PC-3 (cell line): ENCODE measurements at regions not wholly inside any gene's neighbourhood (a gene's known extent, or its start where the extent isn't known, plus 50 kb on each side); places are given as distances from the start of the nearest gene placed in this dataset.

ENCODE experiments used
- ATAC-seq: fragments of 200-7000 bp; cut with Tn5 transposase; 2 replicates; pipeline ENCODE4 v1.9.1; 2020; ENCODE audit warnings: mild to moderate bottlenecking, moderate library complexity
- BruUV-seq: library from RNA; stranded (reverse); fragments of 400-500 nt; replicated peaks from 2 replicates; lab custom pipeline; 2021; lab: Mats Ljungman, UMichigan
- CTCF ChIA-PET: fragments of 300-600 bp; sonication (Branson Sonifier 250); formaldehyde crosslinking; loops from one replicate; lab custom pipeline; 2022; ENCODE audit warnings: antibody characterized with exemption; lab: Charles Lee
- POLR2A ChIA-PET: fragments of 300-600 bp; sonication (Branson Sonifier 250); formaldehyde crosslinking; loops from one replicate; lab custom pipeline; 2022; ENCODE audit warnings: antibody characterized with exemption; ENCODE audit not compliant: unreplicated experiment; lab: Charles Lee
- DNase-seq: peaks from one replicate; pipeline ENCODE4 v3.0.0-alpha.2; 2015
- H2AFZ ChIP-seq: fragments of 300-600 bp; sonication (generic); 2 replicates; pipeline ENCODE4 v1.6.0; 2016; ENCODE audit warnings: antibody characterized with exemption, low read length
- H3F3A ChIP-seq: fragments of 300-600 bp; sonication (generic); one replicate; pipeline ENCODE4 v1.6.0; 2017; ENCODE audit warnings: antibody characterized with exemption, low read length, control low read depth, mild to moderate bottlenecking; ENCODE audit not compliant: unreplicated experiment
- H3K27ac ChIP-seq: fragments of 300-600 bp; sonication (generic); 2 replicates; pipeline ENCODE4 v1.5.1; 2016; ENCODE audit warnings: mild to moderate bottlenecking, low read length
- H3K27me3 ChIP-seq: fragments of 300-600 bp; sonication (generic); 2 replicates; pipeline ENCODE4 v1.6.1; 2016; ENCODE audit warnings: low read length, mixed read lengths
- H3K36me3 ChIP-seq: fragments of 300-600 bp; sonication (generic); 2 replicates; pipeline ENCODE4 v1.6.1; 2016; ENCODE audit warnings: low read depth, mixed run types, low read length, mixed read lengths
- H3K4me1 ChIP-seq: fragments of 300-600 bp; sonication (generic); 2 replicates; pipeline ENCODE4 v1.5.1; 2016; ENCODE audit warnings: low read length; ENCODE audit not compliant: insufficient read depth
- H3K4me2 ChIP-seq: fragments of 300-600 bp; sonication (generic); 2 replicates; pipeline ENCODE4 v1.6.0; 2016; ENCODE audit warnings: low read length
- H3K4me3 ChIP-seq: fragments of 300-600 bp; sonication (generic); 2 replicates; pipeline ENCODE4 v1.5.1; 2016; ENCODE audit warnings: mild to moderate bottlenecking, low read length, mixed read lengths
- H3K79me2 ChIP-seq: fragments of 300-600 bp; sonication (generic); 2 replicates; pipeline ENCODE4 v1.6.1; 2017; ENCODE audit warnings: low read length, mixed read lengths
- H3K9ac ChIP-seq: fragments of 300-600 bp; sonication (generic); 2 replicates; pipeline ENCODE4 v1.6.0; 2016; ENCODE audit warnings: mild to moderate bottlenecking, low read length
- H3K9me2 ChIP-seq: fragments of 300-600 bp; sonication (generic); replicated peaks from 2 replicates; pipeline ENCODE4 v1.6.1; 2016; ENCODE audit warnings: mixed run types, low read length, mixed read lengths
- H3K9me3 ChIP-seq: fragments of 300-600 bp; sonication (generic); 2 replicates; pipeline ENCODE4 v1.6.1; 2016; ENCODE audit warnings: low read length, mixed read lengths
- H4K20me1 ChIP-seq: fragments of 300-600 bp; sonication (generic); 2 replicates; pipeline ENCODE4 v1.6.1; 2016; ENCODE audit warnings: low read length, mixed read lengths
- EZH2 ChIP-seq: fragments of 300-600 bp; sonication (generic); IDR thresholded peaks from one replicate; pipeline ENCODE4 v1.6.1; 2017; ENCODE audit warnings: antibody characterized with exemption, mild to moderate bottlenecking, low read length; ENCODE audit not compliant: unreplicated experiment
- EZH2phosphoT487 ChIP-seq: fragments of 300-600 bp; sonication (generic); IDR thresholded peaks from 2 replicates; pipeline ENCODE4 v1.6.1; 2018; ENCODE audit warnings: mild to moderate bottlenecking, antibody characterized with exemption, low read length, borderline replicate concordance
- intact Hi-C: fragments of 100-400 bp; cut with micrococcal nuclease; formaldehyde crosslinking; loops from 2 replicates; pipeline ENCODE4 v1.9.0; 2023
- TF ChIP-seq, protein P1 (sequence below): fragments of 300-600 bp; sonication (generic); conservative IDR thresholded peaks from 2 replicates; pipeline ENCODE4 v1.5.1; 2017; ENCODE audit warnings: antibody characterized with exemption, low read depth, mild to moderate bottlenecking, low read length

DNA sequence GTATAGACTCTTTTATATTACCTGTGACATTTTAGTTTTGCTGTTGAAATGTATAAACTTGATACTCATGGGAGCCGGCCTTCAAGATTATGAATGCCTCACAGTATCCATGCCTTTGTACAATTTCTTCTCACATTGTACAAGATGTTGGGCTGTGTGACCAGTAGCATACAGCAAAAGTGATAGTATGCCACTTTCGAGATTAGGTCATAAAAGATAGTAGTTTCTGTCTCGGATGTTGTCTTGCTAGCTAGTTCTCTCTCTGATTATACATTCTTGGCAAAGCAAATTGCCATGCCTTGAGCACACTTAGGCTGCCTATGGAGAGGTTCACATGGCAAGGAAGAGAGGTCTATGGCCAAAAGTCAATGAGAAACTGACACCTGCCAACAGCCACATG is 1309.8 kb upstream of the CDH8 start:
- ATAC-seq, result no peak
- Histone ChIP-seq H3K9me3 (no peaks in the 10 kb centered on the region), H3F3A (no peaks in the 10 kb centered on the region), H3K4me3 (no peak overlapping the region), H3K27ac (no peak overlapping the region), H3K27me3 (no peaks in the 10 kb centered on the region), H2AFZ (no peak overlapping the region), H3K36me3 (no peaks in the 10 kb centered on the region), H3K79me2 (no peaks in the 10 kb centered on the region), H3K9ac (no peak overlapping the region), H3K4me1 (no peaks in the 10 kb centered on the region), H4K20me1 (no peaks in the 10 kb centered on the region), H3K4me2 (no peak overlapping the region), H3K9me2 (no peaks in the 10 kb centered on the region)
- TF ChIP-seq EZH2 (no peak), EZH2phosphoT487 (no peak)
- TF ChIP-seq, protein P1, sequence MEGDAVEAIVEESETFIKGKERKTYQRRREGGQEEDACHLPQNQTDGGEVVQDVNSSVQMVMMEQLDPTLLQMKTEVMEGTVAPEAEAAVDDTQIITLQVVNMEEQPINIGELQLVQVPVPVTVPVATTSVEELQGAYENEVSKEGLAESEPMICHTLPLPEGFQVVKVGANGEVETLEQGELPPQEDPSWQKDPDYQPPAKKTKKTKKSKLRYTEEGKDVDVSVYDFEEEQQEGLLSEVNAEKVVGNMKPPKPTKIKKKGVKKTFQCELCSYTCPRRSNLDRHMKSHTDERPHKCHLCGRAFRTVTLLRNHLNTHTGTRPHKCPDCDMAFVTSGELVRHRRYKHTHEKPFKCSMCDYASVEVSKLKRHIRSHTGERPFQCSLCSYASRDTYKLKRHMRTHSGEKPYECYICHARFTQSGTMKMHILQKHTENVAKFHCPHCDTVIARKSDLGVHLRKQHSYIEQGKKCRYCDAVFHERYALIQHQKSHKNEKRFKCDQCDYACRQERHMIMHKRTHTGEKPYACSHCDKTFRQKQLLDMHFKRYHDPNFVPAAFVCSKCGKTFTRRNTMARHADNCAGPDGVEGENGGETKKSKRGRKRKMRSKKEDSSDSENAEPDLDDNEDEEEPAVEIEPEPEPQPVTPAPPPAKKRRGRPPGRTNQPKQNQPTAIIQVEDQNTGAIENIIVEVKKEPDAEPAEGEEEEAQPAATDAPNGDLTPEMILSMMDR, result no peak
- POLR2A ChIA-PET, result no interaction called here
- no peak for DNase-seq
- no TSS peak for BruUV-seq
- CTCF ChIA-PET, result no interaction called here
- intact Hi-C loops, result no loop called here

DNA sequence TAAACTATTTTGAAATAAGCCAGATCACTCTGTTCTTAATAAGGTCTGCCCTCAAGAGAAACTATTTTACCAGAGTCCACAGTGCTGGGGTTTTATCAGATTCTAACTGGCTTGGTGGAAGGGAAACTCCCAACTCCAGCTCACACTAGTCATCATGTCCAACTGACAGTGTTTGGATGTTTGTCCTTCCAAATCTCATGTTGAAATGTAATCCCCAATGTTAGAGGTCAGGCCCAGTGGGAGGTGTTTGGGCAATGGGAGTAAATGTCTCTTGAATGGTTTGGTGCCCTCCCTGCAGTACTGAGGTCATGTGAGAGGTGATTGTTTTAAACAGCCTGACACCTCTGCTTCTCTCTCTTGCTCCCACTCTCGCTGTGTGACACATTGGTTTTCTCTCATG is 1301.0 kb upstream of the CDH8 start:
- POLR2A ChIA-PET, result no interaction called here
- no peaks in the 10 kb centered on the region for H4K20me1 ChIP-seq
- no peaks in the 10 kb centered on the region for H3F3A ChIP-seq
- H3K36me3 ChIP-seq, result no peaks in the 10 kb centered on the region
- TF ChIP-seq, protein P1, result no peak
- TF ChIP-seq EZH2 (no peak), EZH2phosphoT487 (no peak)
- no peaks in the 10 kb centered on the region for H3K9me3 ChIP-seq
- H3K9me2 ChIP-seq, result no peaks in the 10 kb centered on the region
- ATAC-seq (no peak), DNase-seq (no peak)
- intact Hi-C loops, result no loop called here
- CTCF ChIA-PET, result no interaction called here
- no peak overlapping the region for H3K27ac ChIP-seq
- no peaks in the 10 kb centered on the region for H3K4me1 ChIP-seq
- no peak overlapping the region for H2AFZ ChIP-seq
- H3K79me2 ChIP-seq, result no peaks in the 10 kb centered on the region
- no peak overlapping the region for H3K9ac ChIP-seq
- no peak overlapping the region for H3K4me2 ChIP-seq
- no TSS peak for BruUV-seq
- H3K4me3 ChIP-seq, result no peak overlapping the region
- H3K27me3 ChIP-seq, result no peaks in the 10 kb centered on the region

DNA sequence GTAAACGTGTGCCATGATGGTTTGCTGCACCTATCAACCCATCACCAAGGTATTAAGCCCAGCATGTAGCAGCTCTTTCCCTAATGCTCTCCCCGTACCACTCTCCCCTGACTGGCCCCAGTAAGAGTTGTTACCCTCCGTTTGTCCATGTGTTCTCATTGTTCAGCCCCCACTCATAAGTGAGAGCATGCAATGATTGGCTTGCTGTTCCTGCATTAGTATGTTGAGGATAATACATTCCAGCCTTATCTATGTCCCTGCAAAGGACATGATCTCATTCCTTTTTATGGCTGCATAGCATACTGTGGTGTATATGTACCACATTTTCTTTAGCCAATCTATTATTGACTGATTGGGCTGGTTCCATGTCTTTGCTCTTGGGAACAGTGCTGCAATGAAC is 1294.9 kb upstream of the CDH8 start:
- no peaks in the 10 kb centered on the region for H3F3A ChIP-seq
- no peak overlapping the region for H2AFZ ChIP-seq
- POLR2A ChIA-PET, result no interaction called here
- no peaks in the 10 kb centered on the region for H3K79me2 ChIP-seq
- intact Hi-C loops, result no loop called here
- no peaks in the 10 kb centered on the region for H3K9me3 ChIP-seq
- H3K9me2 ChIP-seq, result no peaks in the 10 kb centered on the region
- no peak for ATAC-seq
- no peaks in the 10 kb centered on the region for H3K36me3 ChIP-seq
- H4K20me1 ChIP-seq, result no peaks in the 10 kb centered on the region
- no peaks in the 10 kb centered on the region for H3K27me3 ChIP-seq
- H3K4me3 ChIP-seq, result no peak overlapping the region
- no peak overlapping the region for H3K9ac ChIP-seq
- BruUV-seq, result no TSS peak
- no peak overlapping the region for H3K27ac ChIP-seq
- no peak for DNase-seq
- no peaks in the 10 kb centered on the region for H3K4me1 ChIP-seq
- H3K4me2 ChIP-seq, result no peak overlapping the region
- CTCF ChIA-PET, result no interaction called here
- no peak for TF ChIP-seq EZH2phosphoT487
- no peak for TF ChIP-seq EZH2
- TF ChIP-seq, protein P1, result no peak
